Hepatocyte (in vitro differentiated cells): ENCODE measurements at regions not wholly inside any gene's neighbourhood (a gene's known extent, or its start where the extent isn't known, plus 50 kb on each side); places are given as distances from the start of the nearest gene placed in this dataset.

Source experiments
- DNase-seq: peaks from one replicate; pipeline ENCODE4 v3.0.0-alpha.2; 2016; ENCODE audit warnings: low spot score
- H2AFZ ChIP-seq: fragments of 200-600 bp; sonication (generic); 2 replicates; pipeline ENCODE4 v1.6.0; 2016; ENCODE audit warnings: antibody characterized with exemption, mild to moderate bottlenecking
- H3K27ac ChIP-seq: fragments of 200-600 bp; sonication (generic); 2 replicates; pipeline ENCODE4 v1.5.1; 2016; ENCODE audit warnings: mild to moderate bottlenecking
- H3K27me3 ChIP-seq: fragments of 200-600 bp; sonication (generic); 2 replicates; pipeline ENCODE4 v1.6.1; 2016
- H3K36me3 ChIP-seq: fragments of 200-600 bp; sonication (generic); replicated peaks from 2 replicates; pipeline ENCODE4 v1.5.1; 2016; ENCODE audit warnings: low read depth; ENCODE audit not compliant: insufficient read depth
- H3K4me1 ChIP-seq: fragments of 200-600 bp; sonication (generic); 2 replicates; pipeline ENCODE4 v1.5.1; 2016; ENCODE audit warnings: mild to moderate bottlenecking, moderate library complexity; ENCODE audit not compliant: insufficient read depth
- H3K4me2 ChIP-seq: fragments of 200-600 bp; sonication (generic); 2 replicates; pipeline ENCODE4 v1.6.0; 2016
- H3K4me3 ChIP-seq: fragments of 200-600 bp; sonication (generic); 2 replicates; pipeline ENCODE4 v1.5.1; 2016; ENCODE audit warnings: mild to moderate bottlenecking
- H3K79me2 ChIP-seq: fragments of 200-600 bp; sonication (generic); 2 replicates; pipeline ENCODE4 v1.6.0; 2017; ENCODE audit warnings: mild to moderate bottlenecking
- H3K9me2 ChIP-seq: fragments of 200-600 bp; sonication (generic); replicated peaks from 2 replicates; pipeline ENCODE4 v1.6.0; 2017; ENCODE audit warnings: mild to moderate bottlenecking; ENCODE audit not compliant: insufficient read depth
- H3K9me3 ChIP-seq: fragments of 200-600 bp; sonication (generic); 2 replicates; pipeline ENCODE4 v1.5.1; 2016; ENCODE audit warnings: low read depth, mild to moderate bottlenecking
- H4K20me1 ChIP-seq: fragments of 200-600 bp; sonication (generic); 2 replicates; pipeline ENCODE4 v1.6.0; 2016; ENCODE audit warnings: mild to moderate bottlenecking; ENCODE audit not compliant: insufficient read depth, poor library complexity, severe bottlenecking
- EZH2 ChIP-seq: fragments of 200-600 bp; sonication (generic); IDR thresholded peaks from 2 replicates; pipeline ENCODE4 v1.6.1; 2016; ENCODE audit warnings: antibody characterized with exemption, mild to moderate bottlenecking, borderline replicate concordance
- EZH2phosphoT487 ChIP-seq: fragments of 200-600 bp; sonication (generic); IDR thresholded peaks from one replicate; pipeline ENCODE4 v1.6.1; 2018; ENCODE audit warnings: antibody characterized with exemption, mild to moderate bottlenecking, low read depth, moderate library complexity; ENCODE audit not compliant: unreplicated experiment, severe bottlenecking
- WGBS: methylation state at CpG from one replicate; pipeline ENCODE4 v1.1.6; 2016; ENCODE audit warnings: low lambda C conversion rate; ENCODE audit errors: missing lambda C conversion rate; 5-methylcytosine and 5-hydroxymethylcytosine counted together
- TF ChIP-seq, protein P1 (sequence below): fragments of 200-600 bp; sonication (generic); IDR thresholded peaks from 2 replicates; pipeline ENCODE4 v1.5.1; 2016; ENCODE audit warnings: antibody characterized with exemption, mild to moderate bottlenecking; ENCODE audit not compliant: poor library complexity

DNA sequence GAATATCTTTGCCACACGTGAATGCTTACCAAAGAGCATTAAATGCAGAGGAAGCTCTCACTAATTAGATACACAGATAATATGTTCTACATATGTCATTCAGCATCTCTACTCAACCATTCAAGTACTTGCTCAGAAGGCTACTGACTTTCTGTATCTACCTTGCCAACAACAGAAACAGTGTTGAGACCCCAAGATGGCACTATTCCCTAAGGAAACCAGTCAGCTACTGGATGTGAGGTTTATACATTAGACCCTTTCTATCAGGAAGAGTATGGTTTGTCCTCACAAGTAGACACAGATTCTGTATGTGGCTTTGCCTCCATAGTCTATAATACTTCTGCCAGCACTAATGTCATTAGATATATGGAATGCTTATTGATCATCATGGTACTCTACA lies 443.9 kb upstream of the INTU start:
- Histone ChIP-seq H3K36me3 (no peaks in the 10 kb centered on the region), H3K4me3 (no peak overlapping the region), H3K9me3 (no peaks in the 10 kb centered on the region), H3K27me3 (no peaks in the 10 kb centered on the region), H3K4me1 (no peaks in the 10 kb centered on the region), H3K79me2 (no peaks in the 10 kb centered on the region), H3K4me2 (no peak overlapping the region), H3K27ac (no peak overlapping the region), H4K20me1 (no peaks in the 10 kb centered on the region), H3K9me2 (no peaks in the 10 kb centered on the region), H2AFZ (no peak overlapping the region)
- no peak for DNase-seq
- WGBS, result 72% methylated on average over 1 of the region's 1 CpG
- no peak for TF ChIP-seq EZH2
- TF ChIP-seq, protein P1, sequence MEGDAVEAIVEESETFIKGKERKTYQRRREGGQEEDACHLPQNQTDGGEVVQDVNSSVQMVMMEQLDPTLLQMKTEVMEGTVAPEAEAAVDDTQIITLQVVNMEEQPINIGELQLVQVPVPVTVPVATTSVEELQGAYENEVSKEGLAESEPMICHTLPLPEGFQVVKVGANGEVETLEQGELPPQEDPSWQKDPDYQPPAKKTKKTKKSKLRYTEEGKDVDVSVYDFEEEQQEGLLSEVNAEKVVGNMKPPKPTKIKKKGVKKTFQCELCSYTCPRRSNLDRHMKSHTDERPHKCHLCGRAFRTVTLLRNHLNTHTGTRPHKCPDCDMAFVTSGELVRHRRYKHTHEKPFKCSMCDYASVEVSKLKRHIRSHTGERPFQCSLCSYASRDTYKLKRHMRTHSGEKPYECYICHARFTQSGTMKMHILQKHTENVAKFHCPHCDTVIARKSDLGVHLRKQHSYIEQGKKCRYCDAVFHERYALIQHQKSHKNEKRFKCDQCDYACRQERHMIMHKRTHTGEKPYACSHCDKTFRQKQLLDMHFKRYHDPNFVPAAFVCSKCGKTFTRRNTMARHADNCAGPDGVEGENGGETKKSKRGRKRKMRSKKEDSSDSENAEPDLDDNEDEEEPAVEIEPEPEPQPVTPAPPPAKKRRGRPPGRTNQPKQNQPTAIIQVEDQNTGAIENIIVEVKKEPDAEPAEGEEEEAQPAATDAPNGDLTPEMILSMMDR, result no peak
- no peak for TF ChIP-seq EZH2phosphoT487

DNA sequence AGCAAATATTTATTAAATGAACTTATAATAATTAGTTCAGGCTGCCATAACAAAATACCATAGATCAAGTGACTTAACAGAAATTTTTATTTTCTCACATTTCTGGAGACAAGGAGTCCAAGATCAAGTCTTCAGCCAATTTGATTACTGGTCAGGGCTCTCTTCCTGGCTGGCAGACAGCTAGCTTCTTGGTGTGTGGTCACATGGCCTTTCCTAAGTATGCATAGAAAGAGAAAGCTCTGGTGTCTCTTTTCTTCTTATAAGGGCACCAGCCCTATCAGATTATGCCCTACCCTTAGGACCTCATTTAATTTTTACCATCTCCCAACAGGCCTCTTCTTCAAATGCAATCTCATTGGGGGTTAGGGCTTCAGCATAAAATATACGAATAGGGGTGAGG lies 438.5 kb upstream of the INTU start:
- TF ChIP-seq EZH2phosphoT487 (no peak), EZH2 (no peak)
- TF ChIP-seq, protein P1, result no peak

DNA sequence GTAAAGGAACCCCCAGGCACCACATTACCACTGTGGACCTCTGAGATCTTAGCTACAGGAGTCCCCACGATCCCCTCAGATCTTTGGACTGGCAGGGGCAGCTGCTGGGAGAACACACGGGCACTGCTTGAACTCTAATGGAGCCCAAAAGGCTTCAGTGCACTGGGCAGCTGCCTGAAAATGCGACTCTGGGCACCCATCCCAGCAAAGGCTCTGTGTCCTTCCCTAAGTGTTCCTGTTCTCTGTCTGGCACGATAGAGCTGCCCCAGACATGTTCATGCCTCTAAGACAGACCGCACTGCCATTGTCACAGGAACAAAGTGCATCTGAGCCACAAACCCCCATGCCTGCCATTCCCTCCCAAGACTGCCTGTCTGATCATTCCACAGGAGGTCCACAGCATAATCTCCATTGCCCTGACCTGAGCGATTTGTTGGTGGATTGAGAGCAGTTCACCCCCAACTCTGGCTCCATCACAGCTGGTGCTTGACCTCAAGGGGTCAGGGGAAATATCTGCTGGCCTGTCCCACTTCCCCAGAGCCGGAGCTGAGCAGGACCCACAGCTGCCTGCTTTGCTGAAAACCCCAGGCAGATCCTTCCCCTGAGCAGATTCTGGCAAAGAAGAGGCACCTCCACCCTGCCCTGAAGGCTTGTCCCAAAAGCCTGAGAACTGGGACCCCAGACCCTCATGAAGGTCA lies 436.0 kb upstream of the INTU start:
- no peaks in the 10 kb centered on the region for H3K4me1 ChIP-seq
- no peak overlapping the region for H2AFZ ChIP-seq
- H3K9me3 ChIP-seq, result peaks cover 3% of the 10 kb centered on the region
- no peaks in the 10 kb centered on the region for H3K9me2 ChIP-seq
- TF ChIP-seq, protein P1, result no peak
- no peak for TF ChIP-seq EZH2
- no peak for TF ChIP-seq EZH2phosphoT487
- H3K79me2 ChIP-seq, result no peaks in the 10 kb centered on the region
- H3K27ac ChIP-seq, result no peak overlapping the region
- no peak for DNase-seq
- no peaks in the 10 kb centered on the region for H3K36me3 ChIP-seq
- H3K4me2 ChIP-seq, result no peak overlapping the region
- no peak overlapping the region for H3K4me3 ChIP-seq
- WGBS, result 45% methylated on average over 7 of the region's 7 CpGs
- no peaks in the 10 kb centered on the region for H4K20me1 ChIP-seq
- H3K27me3 ChIP-seq, result no peaks in the 10 kb centered on the region

More for the DNA sequence above, 438.5 kb upstream of the INTU start:
- Histone ChIP-seq H3K4me1 (no peaks in the 10 kb centered on the region), H2AFZ (no peak overlapping the region), H3K4me2 (no peak overlapping the region), H3K9me2 (no peaks in the 10 kb centered on the region), H3K36me3 (no peaks in the 10 kb centered on the region), H3K27me3 (no peaks in the 10 kb centered on the region), H3K79me2 (no peaks in the 10 kb centered on the region), H4K20me1 (no peaks in the 10 kb centered on the region), H3K9me3 (peaks cover 3% of the 10 kb centered on the region), H3K4me3 (no peak overlapping the region), H3K27ac (no peak overlapping the region)
- WGBS, result 92% methylated on average over 1 of the region's 1 CpG
- DNase-seq, result no peak
